Endometrium (tissue), 2 donors: ENCODE measurements at regions not wholly inside any gene's neighbourhood (a gene's known extent, or its start where the extent isn't known, plus 50 kb on each side); places are given as distances from the start of the nearest gene placed in this dataset.
"Not testable (repeated sequence)": the region's sequence is repeated elsewhere in the genome, so short reads cannot be mapped to it uniquely, and the experiment has no call there.

Experiments used
- FAIRE-seq: peaks from 2 replicates; lab custom pipeline; 2012; peaks lifted over from hg19 to GRCh38; lab: Jason Lieb, UNC
- donor health status: control.
- donor health status: control.

DNA sequence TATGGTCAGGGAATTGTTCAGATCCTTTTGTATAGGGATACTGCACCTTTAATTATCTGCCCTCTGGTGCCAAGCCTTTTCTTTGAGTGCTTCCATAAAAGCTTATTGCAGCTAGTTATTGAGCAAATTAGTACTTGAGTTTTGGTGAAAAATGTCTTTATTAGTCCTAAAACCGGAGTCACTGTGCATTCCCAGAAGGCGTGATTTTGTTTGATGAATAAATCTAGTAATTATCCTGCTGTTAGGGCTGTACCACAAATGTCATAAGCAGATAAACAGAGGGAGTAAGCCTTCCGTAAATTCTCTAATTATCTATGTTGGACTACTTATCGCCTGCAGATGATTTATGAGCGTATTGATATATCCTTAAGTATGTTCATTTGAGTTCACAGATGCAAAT is 620.7 kb upstream of the ARRDC3 start:
- no peak for FAIRE-seq

- FAIRE-seq, result peak; percentile 68
These were observed 619.7 kb upstream of the ARRDC3 start for GRCh38 chr5:92002721-92003274.

DNA sequence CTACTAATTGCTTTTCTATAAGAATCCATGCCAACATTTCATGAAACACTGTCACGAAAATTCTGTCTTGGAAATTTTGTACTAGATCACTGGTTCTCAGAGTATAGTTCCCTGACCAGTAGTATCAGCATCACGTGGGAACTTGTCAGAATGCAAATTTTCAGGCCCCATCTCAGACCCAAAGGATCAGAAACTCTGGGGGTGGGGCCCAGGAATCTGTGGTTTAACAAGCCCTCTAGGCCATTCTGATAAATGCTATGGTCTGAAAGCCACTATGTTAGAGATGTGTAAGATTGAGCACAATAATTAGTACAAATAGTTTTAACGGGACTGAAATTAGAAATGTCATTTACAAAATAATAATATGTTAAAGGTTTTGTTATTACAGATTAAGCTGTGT is 615.7 kb upstream of the ARRDC3 start:
- FAIRE-seq, result no peak

- FAIRE-seq, result no peak
These were observed 600.8 kb upstream of the ARRDC3 start for GRCh38 chr5:91983869-91984268.

DNA sequence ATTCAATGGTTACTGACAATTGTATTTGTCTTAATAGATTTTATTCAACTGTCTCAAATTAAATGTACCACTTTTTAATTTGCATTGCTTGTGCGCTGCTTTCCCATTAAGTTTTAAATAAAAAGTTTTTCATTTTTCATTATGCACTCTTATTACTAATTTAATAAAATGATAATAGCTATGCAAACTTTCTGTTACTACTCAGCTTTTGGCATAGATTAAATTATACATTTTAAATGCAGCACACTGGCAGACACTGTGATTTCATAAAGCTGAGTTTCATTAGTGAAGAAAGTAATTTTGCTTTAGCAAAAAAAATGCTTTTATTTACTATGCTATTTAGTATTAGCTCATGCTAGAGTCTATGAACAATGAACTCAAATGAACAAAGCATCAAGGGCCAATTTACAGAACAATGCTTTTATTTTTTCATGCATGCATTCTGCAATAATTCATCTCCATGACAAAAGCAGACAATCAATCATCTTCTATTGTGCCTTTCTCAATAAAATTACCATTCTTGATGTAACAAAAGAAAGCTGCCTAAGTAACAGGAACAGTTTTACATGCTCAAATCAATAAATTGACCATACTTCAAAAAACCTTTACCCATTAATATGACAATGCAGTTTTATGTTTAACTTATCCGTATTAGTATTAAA is 595.2 kb upstream of the ARRDC3 start:
- FAIRE-seq, result peak; percentile 48

- no peak for FAIRE-seq
These were observed 594.5 kb upstream of the ARRDC3 start for GRCh38 chr5:91977579-91977978.

DNA sequence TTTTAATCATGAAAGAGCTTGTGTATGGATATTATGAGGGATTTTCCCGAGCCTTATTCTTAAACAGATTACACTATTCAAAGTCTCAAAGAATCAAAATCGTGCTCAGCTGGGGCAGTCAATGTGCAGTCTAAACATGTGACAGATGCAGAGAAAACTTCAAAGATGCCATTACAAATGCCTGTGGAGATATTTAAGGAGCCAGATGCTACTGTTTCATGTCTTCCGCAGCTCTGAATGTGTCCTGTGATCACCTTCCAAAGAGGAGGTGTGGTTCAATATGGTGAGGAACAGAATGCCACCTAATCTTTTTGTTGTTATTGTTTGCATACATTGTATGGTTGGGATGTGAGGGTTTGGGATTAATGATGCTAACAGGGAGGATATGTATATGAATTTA is 593.3 kb upstream of the ARRDC3 start:
- no peak for FAIRE-seq

DNA sequence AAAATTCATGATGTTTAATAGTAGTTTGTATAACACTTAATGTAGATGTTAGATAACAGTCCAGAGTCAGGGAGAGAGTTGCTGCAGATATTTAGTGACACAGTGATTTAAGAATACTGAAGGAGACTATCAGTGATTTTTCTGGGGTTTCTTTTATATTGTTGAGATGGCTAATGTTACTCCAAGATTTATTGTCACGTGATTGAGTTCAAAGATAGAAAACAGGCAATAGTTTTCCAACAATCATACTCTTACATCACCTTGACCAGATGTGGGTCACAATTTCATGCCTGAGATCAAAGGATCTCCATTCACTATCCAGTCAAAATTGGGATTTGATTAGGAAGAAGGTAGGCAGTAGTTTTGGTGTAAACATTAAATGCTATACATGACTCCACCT is 580.0 kb upstream of the ARRDC3 start:
- no peak for FAIRE-seq

DNA sequence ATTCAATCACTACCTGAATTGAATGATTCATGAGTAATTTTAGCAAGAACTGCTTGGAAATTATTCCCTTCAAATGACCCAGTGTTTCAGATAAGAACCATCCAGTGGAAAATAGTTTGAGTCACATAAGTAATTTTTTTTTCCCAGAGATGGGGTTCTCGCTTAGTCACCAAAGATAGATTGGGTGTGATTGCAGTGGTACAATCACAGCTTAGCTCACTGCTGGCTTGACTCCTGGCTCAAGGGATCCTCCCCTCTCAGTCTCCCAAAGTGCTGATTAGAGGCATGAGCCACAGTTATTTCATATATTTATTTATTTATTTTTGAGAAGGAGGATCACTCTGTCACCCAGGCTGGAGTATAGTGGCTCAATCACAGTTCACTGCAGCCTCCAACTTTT is 574.5 kb upstream of the ARRDC3 start:
- FAIRE-seq, result no peak

DNA sequence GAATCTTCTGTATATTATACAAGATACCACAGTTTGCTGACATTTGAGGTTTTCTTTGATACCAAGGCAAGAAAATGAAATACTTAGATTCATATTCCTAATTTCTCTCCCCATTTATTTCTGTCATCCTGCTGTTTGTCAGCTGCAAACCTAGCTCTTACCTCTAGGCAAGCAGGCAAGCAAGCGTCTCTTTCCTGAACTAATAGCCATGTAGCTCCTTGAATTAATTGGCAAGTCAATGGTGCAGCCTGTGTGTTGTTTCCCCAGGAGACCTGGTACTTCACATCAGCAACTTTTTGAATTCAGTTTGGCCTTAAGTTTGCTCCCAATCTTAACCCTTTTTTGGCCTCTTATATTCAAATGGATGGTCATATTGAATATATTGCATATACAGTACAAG is 573.6 kb upstream of the ARRDC3 start:
- no peak for FAIRE-seq

DNA sequence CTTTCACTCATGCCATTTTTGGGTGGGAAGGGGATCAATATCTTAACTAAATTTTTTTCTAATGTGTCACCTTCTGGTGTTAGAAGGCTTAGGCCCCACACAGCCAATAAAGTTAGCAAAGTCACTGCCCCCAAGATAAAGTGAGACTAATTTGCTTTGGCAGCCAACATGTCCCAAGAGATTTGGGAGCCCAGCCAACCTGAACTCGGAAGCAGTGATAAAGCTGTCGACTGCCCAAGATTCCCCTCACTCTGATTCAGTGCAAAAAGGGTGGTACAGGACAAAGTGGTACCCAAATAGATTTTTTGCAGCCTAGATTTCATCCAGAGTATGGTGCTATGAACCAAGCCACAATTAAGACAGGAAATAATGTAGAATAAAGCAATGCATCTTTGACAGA is 572.5 kb upstream of the ARRDC3 start:
- no peak for FAIRE-seq

DNA sequence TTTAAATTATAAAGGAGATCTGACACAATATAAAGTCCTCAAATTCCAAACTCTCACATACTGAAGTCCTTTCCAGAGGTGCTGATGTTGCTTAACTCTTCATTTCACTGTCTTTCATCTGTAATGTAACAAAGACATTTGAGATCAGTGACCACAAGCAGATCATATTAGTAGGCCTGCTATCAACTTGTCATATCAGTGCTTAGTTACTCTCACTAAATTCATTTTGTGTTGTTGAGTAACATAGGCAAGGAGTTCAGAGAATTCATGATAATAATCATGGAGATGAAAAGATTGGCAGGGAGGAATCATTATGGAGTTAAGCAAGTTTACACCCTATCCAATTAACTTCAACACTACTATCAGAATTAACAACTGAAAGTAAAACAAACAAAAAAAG is 571.0 kb upstream of the ARRDC3 start:
- FAIRE-seq, result no peak

DNA sequence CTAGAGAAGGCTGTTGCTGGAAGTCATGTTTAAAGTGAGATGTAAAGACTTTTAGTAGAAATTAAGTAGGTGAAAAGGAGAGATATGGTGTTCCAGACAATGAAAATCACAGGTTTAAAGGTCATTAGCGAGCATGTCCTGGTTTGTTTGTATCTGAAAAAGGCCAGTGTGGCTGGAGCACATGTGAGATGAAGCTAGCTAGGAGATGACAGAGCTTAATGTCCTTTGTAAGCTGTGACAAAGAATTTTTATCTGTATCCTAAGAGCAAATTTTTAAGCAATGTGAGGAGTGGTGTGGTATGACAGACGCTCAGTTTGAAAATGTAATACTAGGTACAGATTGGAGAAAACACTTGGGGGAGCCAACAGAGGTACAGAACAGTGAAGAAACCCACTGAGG is 567.2 kb upstream of the ARRDC3 start:
- no peak for FAIRE-seq

GRCh38 chr5:91946870-91947269 is 563.8 kb upstream of the ARRDC3 start:
- FAIRE-seq, result no peak

- no peak for FAIRE-seq
These were observed 558.5 kb upstream of the ARRDC3 start for GRCh38 chr5:91941588-91941987.

GRCh38 chr5:91938441-91938840 is 555.3 kb upstream of the ARRDC3 start:
- FAIRE-seq, result no peak

DNA sequence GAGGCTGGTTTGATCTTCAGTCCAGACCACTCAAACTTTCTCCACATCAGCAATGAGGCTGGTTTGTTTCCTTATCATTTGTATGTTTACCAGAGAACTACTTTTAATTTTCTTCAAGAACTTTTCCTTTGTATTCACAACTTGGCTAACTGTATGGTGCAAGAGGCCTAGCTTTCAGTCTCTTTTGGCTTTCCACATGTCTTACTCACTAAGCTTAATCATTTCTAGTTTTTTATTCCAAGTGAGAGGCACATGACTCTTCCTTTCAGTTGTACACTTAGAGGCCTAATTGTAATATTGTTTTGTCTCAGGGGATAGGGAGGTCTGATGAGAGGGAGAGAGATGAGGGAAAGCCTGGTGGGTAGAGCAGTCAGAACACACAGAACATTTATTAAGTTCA is 554.0 kb upstream of the ARRDC3 start:
- no peak for FAIRE-seq

- no peak for FAIRE-seq
These were observed 546.4 kb upstream of the ARRDC3 start for GRCh38 chr5:91929522-91929817.

DNA sequence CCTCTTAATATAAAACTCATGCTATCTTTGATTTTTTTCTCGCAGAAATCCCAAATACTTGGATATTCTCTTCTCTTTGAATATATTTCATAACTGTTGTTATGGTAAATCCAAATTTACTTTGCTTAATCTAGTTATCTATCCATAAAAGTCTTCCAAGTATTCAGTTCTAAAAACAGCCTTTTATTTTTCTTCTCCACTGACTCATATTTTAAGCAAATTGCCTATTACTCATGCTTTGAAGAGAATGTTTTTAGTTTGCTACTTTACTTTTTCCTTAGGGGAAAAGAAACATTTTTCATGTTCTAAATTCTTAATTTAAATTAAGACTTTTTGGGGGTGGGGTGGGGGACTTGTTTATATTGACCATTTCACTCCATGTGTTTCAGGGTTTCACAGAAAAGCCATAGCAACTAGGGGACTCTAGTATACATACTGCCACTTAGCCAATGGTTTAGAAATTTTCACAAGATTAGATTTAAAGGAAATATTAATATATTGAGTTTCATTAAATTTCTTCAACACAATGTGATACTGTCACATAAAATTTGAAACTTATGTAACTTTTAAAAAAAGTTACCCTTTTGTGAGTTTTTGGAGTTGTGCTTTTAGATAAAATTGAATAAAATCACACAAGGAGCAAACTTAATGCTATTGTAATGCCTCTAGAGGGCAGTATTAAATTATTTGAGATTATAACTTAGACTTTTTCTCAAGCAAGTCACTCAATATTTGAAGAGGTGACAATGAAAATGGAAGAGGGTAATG is 545.8 kb upstream of the ARRDC3 start:
- FAIRE-seq, result peak; percentile 92

DNA sequence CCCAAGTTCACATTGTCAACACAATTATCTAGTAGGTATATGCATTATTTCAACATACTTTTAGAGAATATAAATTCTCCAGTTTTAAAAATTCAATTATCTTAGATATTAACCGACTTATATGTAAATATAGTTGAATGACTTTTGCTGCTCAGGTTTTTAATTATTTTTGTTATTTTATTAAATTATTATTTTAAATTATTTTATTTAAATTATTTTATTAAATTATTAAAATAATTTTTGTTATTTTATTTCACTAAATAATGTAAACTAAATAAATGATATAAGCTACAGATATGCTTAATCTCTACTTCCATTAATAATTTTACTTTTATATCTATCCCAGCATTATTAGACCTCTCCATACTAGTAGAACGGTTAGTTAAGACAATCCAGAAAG is 544.3 kb upstream of the ARRDC3 start:
- FAIRE-seq, result peak; percentile 88

- FAIRE-seq, result no peak
These were observed 542.1 kb upstream of the ARRDC3 start for GRCh38 chr5:91925249-91925648.

DNA sequence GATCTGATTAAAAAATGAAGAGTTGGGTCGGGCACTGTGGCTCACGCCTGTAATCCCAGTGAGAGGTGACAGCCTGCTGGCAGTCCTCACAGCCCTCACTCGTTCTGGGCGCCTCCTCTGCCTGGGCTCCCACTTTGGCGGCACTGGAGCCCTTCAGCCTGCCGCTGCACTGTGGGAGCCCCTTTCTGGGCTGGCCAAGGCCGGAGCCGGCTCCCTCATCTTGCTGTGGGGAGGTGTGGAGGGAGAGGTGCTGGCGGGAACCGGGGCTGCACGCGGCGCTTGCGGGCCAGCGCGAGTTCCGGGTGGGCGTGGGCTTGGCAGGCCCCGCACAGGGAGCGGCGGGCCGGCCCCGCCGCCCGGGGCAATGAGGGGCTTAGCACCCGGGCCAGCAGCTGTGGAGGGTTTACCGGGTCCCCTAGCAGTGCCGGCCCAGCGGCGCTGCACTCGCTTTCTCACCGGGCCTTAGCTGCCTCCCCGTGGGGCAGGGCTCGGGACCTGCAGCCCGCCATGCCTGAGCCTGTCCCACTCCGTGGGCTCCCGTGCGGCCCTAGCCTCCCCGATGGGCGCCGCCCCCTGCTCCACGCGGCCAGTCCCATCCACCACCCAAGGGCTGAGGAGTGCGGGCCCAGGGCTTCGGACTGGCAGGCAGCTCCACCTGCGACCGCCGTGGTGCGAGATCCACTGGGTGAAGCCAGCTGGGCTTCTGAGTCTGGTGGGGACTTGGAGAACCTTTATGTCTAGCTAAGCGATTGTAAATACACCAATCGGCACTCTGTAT is 534.1 kb upstream of the ARRDC3 start:
- not testable (repeated sequence) for FAIRE-seq

DNA sequence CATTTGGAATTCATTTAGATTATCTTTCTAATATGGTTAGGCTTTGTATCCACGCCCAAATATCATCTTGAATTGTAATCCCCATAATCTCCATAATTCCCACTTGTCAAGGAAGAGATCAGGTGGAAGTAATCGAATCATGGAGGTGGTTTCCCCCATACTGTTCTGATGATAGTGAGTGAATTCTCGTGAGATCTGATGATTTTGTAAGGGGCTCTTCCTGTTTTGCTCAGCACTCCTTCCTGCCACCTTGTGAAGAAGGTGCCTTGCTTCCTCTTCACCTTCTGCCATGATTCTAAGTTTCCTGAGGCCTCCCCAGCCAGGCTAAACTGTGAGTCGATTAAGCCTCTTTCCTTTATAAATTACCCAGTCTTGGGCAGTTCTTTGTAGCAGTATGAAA is 527.5 kb upstream of the ARRDC3 start:
- no peak for FAIRE-seq
